Renal cortical epithelial cell (primary cell): ENCODE measurements at regions not wholly inside any gene's neighbourhood (a gene's known extent, or its start where the extent isn't known, plus 50 kb on each side); places are given as distances from the start of the nearest gene placed in this dataset.
"Not testable (repeated sequence)": the region's sequence is repeated elsewhere in the genome, so short reads cannot be mapped to it uniquely, and the experiment has no call there.

Experiments
- DNase-seq: peaks from one replicate; pipeline ENCODE4 v3.0.0-alpha.2; 2011; ENCODE audit warnings: low read depth

DNA sequence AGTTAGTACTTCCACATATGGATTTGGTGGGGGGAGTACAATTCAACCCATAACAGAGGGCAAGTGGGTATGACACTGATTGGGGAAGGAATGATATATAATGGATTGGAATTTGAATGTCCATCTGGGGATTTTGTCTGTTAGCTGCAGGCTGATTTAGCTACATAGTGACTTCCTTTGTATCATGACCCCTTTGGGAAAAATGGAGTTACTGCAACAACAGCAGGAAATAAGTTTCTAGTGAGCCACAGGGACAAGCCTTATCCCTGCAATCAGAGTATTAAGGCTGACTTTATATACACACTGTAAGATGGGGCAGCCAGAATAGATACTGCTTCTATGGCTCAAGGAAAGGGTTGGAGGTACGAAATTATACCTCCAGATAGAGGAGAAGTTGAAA is 404.4 kb upstream of the MEIS1 start:
- DNase-seq, result no peak

DNA sequence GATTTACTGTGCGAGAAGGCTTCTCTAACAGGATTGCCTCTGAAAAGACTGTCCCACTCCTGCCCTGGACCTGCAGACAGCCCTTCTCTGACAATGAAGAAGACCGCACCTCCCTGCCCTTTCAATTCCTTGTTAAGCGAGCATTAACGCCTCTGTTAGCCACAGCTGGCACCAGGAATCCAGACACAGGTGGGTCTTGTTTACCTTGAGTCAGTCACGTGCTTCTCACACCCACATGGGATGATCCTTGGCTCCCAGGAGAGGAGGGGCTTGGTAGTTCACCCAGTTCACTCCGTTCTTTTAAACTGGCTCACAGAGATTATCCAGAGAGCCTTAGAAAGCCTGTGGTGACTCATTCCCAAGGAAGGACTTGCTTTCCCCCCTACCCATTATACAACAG is 410.5 kb upstream of the MEIS1 start:
- no peak for DNase-seq

DNA sequence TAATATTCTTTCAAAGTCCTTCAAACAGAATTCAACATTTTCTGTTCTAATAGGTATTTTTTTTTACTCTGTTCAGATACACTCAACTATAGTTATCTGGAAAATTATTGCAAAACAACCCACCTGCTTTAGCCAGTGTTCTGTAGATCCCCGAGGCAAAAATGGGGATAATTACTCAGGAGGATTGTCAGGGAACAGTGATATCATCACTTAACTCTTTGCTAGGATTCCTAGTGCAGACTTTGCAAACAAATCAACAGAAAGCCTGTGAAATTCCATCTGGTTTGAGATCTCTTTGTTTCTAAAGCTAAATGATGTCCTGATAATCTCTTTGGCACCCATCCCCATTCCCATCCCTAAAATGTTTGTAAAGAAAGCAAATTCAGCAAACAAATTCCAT is 413.6 kb upstream of the MEIS1 start:
- DNase-seq, result no peak

DNA sequence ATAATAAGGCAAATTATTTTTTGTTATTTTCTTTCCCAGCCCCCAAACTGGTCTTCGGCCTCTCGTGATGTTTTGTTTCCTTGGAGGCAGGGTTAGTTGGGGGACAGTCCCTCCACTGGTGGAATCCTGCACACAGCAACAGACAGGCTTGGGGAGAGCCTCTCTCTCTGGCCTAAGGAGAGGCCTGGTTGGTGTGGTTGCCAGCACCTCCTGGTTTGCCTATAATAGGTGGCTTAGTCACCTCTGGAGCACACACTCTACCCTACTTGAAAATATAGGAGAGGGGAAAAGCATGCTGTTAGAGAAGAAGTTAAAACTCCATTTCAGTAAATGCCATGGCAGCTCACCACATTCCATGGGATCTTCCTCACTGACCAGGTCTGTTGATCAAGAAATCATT is 417.2 kb upstream of the MEIS1 start:
- no peak for DNase-seq

DNA sequence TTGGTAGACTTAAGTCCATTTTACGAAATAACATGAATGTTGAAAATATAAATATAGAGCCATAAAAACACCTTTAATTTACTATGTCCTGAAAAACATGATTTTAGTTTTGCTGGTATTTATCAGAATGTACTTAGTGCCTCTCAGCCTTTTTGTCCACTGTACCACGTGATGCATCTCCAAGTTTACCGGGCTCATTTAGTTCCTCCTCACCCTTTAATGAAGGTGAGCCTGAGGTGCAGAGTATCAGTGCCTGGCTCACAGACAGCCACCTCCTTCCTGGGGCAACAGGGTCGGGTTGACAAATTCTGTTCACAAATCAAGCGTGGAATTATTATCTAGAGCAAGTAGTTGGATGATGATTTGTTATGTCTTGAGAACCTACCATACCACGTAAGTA is 420.5 kb upstream of the MEIS1 start:
- DNase-seq, result no peak

DNA sequence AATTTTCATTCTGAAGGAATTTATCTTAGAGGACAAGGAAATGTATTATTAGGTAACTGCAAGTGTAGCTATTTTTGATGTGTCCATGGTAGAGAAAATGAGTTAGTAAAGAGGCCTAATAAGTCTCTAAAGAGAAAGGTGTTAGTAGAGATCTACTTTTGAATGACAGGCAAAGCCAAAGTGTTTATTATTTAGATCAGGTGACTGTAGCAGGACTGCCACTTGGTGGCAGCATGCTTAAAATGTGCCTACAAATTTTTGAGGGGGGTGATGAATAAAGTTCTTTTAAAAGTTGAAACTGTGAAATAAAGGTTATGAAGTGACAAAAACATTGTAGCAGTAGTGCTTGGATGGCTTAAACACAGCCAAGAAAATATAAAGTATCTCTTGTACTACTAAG is 421.5 kb upstream of the MEIS1 start:
- no peak for DNase-seq

DNA sequence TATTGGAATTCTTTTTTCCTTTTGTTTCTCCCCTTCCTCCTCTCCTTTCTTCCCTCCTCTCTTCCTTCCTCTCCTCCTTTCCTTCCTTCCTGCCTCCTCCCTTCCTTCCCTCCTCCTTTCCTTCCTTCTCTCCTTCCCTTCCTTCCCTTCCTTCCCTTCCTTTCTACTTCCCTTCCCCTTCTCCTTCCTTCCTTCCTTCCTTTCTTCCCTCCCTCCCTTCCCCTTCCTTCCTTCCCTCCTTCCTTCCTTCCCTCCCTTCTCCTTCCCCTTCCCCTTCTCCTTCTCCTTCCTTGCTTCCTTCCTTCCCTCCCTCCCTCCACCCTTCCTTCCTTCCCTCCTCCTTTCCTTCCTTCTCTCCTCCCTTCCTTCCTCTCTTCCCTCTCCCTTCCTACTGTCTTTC is 431.0 kb upstream of the MEIS1 start:
- DNase-seq, result no peak

DNA sequence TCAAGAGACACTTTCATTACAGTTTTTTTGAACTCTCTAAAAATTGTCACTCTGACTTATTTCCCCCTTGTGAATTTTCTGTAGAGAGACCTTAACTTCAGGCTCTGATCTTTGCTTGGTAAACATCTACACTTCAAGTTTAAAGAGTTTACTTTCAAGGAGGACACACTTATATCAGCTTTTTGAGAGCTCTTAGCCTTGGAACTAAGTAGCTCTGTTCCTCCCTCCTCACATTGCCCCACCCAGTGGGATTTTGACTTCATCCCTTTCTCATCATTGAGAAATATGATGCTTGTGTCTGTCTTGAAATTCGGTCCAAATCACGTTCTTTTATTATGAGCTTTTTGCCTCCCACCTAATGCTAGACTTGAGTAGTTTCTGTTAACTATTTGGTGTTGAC is 433.4 kb upstream of the MEIS1 start:
- DNase-seq, result no peak

DNA sequence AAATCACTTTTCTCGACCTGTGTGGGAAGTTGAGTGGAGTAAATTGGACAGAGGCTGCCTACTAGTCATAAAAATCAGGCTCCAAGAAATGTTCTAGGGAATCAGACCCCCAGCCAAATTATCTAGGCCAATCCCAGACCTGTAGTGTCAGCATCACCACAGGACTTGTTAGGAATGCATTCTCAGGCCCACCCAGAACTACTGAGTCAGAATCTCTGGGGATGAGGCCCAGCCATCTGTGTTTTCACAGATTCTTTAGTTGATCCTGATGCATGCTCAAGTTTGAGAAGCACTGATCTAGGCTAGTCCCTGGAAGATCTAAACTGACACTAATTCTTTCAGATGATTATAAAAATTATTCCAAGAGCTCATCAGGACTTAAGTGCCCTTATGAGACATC is 434.0 kb upstream of the MEIS1 start:
- DNase-seq, result no peak

DNA sequence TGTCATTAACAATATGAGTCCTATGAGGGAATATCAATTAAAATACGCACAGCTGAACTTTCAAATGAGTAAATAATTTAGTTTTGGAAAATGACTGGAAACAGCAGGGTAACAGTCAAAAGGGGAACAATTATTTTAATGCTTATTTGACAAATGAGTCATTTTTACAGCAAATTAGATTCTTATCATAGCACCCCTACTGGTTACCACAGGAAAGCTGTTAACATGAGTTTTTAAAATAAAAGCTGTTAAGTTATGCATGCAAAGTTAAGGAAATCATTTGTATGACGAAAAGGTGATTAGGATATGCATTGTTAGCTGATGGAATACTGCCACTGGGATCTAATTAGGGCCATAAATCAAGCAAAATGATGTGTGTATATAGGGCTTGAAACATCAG is 435.1 kb upstream of the MEIS1 start:
- no peak for DNase-seq

DNA sequence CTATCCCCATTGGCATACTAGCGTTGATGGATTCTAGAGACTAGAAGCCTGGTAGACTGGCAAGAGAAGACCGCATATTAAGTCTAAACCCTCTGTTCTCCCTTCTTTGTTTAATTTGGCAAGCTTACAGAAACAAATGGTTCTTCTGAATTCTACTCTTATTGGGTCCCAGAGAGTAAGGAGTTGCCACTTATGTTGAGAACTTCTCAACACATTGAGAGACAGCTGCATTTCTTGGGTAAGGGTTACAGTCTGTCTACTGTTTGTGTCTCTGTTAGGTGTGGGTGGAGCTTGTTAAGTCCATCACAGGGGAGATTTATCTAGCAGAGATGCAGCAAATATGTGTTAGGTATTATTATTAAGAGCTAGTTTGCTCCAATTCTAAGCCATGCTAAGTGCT is 435.8 kb upstream of the MEIS1 start:
- DNase-seq, result no peak

DNA sequence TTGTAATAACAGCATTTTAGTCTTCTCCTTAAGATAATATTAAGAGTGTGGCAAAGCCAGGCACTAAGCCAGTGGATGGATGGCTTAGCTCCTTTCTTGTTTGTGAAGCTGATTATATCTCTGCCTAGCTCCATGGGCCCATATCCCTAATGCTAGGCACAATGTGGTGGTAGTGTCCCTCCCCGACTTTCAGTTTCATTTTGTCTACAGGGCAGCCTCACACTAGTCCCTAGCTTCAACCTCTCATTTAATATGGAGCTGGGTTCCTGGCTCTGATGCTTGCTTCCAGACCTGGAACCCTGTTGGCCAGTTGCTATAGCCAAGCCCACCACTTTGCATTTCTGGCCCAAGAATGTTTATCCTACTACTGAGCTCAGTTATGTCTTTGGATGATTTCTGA is 437.0 kb upstream of the MEIS1 start:
- DNase-seq, result no peak

DNA sequence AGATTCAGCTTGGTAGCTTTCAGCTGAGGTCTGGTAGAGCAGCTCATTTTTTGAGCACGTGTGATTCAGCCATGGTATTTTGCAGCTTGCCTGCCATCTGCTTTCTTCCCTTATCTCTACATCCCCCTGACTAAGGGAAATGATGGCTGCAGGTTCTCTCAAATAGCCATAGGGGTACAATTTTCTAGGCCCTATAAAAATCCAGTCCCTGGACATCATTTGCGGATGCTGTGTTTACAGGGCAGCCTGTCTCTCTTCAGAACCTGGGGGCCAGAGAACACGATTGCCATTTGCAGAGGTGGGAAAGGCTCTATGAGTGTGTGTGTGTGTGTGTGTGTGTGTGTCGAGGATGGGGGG is 442.7 kb upstream of the MEIS1 start:
- DNase-seq, result no peak

DNA sequence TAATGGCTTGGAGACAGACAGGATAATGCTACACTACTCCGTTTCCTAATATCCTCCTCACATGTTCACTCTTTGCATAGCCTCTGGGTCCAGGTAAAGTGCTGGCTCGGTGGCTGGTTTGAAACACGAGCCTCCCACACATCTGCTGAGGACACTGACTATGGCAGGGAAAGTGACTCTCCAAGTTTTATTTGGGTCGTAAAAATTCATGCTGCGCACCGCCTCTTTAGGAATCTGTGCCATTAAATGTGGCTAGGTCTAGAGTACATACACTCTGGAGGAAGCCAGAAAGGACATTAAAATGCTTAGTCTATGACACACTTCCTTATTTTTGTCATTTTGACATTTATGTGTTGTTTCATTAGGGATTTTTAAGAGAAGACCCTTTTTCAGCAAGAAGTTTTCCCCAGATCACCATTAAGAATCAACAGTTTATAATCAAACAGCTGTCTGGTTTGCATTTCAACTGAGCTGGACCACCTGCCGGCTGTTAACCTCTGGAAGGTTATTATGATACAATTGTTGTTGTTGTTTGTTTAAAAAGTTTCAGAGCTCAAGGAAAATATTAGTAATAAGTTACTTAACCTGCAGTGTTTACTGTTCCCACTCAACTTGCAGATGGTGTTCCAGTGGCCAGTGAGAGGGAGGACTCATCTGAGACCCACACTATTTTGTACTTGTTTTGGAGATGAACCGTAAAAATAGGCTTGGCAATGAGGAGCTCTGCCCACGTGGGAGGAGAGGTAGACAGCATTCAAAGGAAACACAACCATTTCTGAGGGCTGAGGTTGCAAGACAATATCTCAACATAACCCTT is 443.3 kb upstream of the MEIS1 start:
- no peak for DNase-seq

DNA sequence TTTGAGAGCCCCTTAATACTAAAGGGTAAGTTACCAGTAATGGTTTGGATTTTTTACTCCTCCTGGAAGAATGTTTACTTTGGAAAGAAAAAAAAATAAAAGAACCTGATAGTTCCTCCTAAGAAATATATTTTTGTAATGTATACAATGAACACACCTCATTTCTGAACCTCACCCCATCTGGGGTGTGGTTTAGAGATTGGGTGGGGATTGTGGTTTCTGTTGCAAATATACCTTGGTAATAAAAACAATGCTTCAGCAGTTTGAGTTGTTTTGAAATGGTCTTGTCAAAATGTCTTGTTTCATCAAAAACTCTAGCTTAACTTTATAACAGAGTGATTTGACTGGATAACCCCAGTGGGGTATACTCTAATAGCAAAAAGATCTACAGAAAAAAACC is 448.9 kb upstream of the MEIS1 start:
- DNase-seq, result no peak

DNA sequence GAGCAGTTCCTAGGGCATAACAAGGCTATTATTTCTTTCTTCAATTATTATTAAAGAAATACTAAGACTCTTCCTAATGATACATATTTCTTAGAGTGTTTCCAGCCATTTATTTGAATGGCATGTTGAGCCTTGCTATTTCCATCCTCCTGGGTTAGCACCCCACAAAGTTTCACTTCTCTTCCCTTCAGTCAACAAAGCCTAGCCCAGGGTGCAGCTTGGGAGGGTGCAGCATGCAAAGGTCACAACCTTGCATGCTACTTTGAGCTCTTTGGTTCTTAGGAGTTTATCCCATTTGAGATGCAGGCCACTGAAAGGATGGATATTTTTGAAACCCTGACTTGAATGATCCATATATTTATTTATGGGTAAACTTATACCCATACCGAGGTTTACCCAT is 454.4 kb upstream of the MEIS1 start:
- DNase-seq, result no peak

DNA sequence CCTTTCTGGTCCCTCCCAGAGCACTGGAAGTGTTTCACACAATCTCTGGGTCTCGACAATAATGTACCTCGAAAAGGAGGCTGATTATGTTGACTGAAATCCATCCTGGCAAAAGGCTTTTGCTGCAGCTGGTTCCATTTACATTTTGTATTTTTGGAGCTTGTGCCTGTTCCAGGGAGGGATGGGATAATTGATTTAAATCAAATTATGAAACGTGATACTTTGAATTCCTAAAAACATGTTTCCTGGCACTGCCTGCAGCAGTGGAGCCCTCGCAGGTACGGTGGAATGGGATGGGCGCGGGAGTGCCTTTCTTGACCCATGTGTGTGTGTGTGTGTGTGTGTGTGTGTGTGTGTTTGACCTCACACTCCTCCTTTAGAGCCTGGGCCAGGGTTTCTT is 455.5 kb upstream of the MEIS1 start:
- no peak for DNase-seq

DNA sequence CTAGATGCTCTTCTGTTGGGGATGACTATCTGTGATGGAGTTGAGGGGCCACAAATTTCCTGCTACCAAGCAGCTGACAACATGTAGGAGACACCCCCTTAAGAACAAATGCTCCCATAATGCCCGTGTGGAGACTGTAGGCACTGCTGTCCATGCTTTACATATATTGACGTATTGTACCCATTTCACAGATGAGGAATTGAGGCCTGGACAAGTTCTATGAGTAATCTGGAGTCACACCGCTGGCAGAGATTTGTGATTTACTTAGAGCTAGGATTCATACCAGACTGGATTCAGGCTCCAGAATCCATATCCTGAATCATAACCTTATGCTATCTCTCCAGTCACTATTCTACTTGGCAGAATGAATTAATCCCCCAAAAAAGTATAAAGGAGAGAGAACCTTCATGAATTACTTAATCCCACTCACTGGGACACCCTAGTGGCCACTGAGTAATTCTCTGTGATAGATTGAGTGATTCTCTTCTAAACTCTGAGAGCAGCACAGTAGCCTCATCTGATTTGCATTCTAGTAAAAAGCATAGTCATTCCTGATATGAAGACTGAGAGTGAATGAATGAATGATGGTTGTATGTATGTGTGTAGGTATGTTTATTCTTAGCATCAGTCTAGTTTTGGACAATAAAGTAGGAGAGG is 460.7 kb upstream of the MEIS1 start:
- DNase-seq, result no peak

DNA sequence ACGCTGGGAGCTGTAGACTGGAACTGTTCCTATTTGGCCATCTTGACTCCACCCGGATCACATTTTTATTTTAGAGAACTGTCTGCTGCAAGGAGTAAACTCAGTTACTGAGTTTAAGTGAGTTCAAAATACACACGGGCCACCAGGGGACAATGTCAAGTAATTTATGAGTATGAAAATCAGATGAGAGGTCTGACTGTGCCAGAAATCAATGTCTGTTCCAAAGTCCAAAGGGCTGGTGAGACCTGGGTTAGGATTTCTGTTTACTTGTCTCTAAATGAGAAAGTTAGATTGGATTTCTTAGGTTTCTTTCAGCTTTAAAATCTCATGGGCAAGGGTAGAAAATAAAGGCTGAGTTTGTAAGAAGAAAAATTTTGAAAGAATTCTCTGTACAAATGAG is 465.8 kb upstream of the MEIS1 start:
- no peak for DNase-seq

DNA sequence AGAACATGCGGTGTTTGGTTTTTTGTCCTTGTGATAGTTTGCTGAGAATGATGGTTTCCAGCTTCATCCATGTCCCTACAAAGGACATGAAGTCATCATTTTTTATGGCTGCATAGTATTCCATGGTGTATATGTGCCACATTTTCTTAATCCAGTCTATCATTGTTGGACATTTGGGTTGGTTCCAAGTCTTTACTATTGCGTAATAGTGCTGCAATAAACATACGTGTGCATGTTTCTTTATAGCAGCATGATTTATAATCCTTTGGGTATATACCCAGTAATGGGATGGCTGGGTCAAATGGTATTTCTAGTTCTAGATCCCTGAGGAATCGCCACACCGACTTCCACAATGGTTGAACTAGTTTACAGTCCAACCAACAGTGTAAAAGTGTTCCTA is 471.6 kb upstream of the MEIS1 start:
- DNase-seq, result not testable (repeated sequence)

DNA sequence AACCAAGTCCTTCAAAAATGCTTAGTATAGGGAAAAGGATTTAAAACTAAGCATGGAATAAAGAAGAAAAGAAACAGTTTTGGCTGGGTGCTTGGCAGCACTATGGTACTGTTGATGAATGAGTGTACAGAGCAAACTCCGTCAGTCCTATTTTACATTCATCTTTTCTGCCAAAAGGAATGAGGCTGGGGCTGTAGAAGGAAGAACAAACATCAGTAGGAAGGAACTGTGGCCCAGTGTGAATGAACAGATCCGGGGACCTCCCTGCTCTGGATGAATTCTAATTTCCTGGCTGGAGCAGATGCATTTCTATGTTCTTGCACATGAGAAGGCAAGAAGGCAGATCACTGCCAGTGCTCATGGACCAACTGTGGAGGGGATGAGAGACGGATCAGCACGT is 474.0 kb upstream of the MEIS1 start:
- DNase-seq, result no peak

DNA sequence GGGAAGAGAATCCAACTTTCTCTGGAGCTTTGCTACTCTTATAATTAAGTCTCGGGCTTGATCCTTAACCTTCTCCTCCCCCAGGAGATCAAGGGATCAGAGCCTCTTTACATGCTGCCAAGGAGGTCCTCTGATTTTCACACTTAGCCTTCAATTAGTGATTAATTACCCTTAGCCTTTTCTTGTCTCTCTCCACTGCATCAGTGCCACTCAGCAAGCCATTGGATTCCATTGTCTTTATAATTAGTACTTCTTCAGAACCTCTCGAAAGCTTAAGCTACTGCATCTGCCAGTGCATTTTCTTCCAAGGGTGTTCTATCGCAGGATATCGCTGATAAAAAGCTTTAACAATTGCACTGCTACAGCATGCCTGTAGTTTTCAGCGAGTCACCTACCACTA is 477.0 kb upstream of the MEIS1 start:
- DNase-seq, result no peak

DNA sequence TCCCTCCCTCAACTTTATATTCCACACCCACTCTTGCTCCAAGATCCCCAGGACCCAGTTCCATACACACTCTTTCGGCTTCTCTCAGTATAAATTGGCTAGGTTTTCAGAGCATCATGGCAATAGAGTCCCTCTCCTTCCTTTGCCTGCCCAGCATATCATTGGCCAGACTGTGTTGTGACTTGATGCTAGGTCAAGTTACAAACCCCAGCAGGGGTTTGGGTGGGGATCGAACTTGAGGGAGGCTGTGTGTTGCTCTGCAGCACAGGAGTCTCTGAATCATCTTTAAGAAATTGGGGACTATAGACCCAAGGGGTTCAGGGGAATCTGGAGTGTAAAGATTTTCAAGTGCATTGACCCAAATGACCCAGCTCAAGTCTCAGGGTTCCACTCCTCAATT is 477.5 kb upstream of the MEIS1 start:
- no peak for DNase-seq

DNA sequence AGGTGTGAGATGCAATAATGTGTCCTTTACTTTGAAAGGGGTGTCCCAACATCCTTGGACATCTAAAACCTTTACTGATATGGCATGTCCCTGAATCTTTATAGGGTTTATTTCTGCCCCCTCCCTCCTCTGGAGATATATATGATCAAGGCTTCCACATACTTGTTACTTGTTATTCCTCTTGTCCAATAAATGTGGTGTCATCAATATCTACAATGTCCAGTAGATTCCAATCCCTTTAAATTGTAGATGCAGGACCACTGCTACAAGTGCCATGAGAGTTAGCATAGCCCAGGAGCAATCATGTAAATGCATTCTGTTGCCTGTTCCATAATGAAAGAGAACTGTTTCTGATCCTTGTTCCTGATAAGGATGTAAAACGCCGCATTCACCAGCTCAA is 479.7 kb upstream of the MEIS1 start:
- no peak for DNase-seq
